ENCODE measurements at regions not wholly inside any gene's neighbourhood (a gene's known extent, or its start where the extent isn't known, plus 50 kb on each side); places are given as distances from the start of the nearest gene placed in this dataset.

GRCh38 chr14:40463886-40464285 lies 1031.7 kb upstream of the FBXO33 start:
- no peak for TF ChIP-seq CTCF (IDR thresholded peaks at IDR 0.05; ENCODE audit: unreplicated experiment)
- Mint-ChIP-seq H3K36me3 (ENCODE audit: insufficient read depth) (no peaks in the 10 kb centered on the region), H3K4me1 (ENCODE audit: low read depth) (no peaks in the 10 kb centered on the region), H3K9me3 (ENCODE audit: low read depth) (peaks cover 24% of the 10 kb centered on the region), H3K27me3 (no peaks in the 10 kb centered on the region), H3K27ac (no peak overlapping the region), H3K4me3 (ENCODE audit: low read depth) (no peak overlapping the region)
- DNase-seq (ENCODE audit: low spot score, unreplicated experiment) = no peak

- H3K27ac Mint-ChIP-seq = no peak overlapping the region
- no peaks in the 10 kb centered on the region for H3K27me3 Mint-ChIP-seq
- no peaks in the 10 kb centered on the region for H3K36me3 Mint-ChIP-seq (ENCODE audit: insufficient read depth)
- H3K9me3 Mint-ChIP-seq (ENCODE audit: low read depth) = no peaks in the 10 kb centered on the region
- H3K4me1 Mint-ChIP-seq (ENCODE audit: low read depth) = no peaks in the 10 kb centered on the region
- no peak for DNase-seq (ENCODE audit: low spot score, unreplicated experiment)
- H3K4me3 Mint-ChIP-seq (ENCODE audit: low read depth) = no peak overlapping the region
- TF ChIP-seq CTCF (IDR thresholded peaks at IDR 0.05; ENCODE audit: unreplicated experiment) = no peak
Measured at GRCh38 chr14:40452674-40453073, 1020.4 kb upstream of the FBXO33 start.

- H3K27me3 Mint-ChIP-seq = no peaks in the 10 kb centered on the region
- H3K36me3 Mint-ChIP-seq (ENCODE audit: insufficient read depth) = no peaks in the 10 kb centered on the region
- H3K4me3 Mint-ChIP-seq (ENCODE audit: low read depth) = no peak overlapping the region
- H3K4me1 Mint-ChIP-seq (ENCODE audit: low read depth) = no peaks in the 10 kb centered on the region
- no peak for TF ChIP-seq CTCF (IDR thresholded peaks at IDR 0.05; ENCODE audit: unreplicated experiment)
- DNase-seq (ENCODE audit: low spot score, unreplicated experiment) = no peak
- no peak overlapping the region for H3K27ac Mint-ChIP-seq
- no peaks in the 10 kb centered on the region for H3K9me3 Mint-ChIP-seq (ENCODE audit: low read depth)
Measured at GRCh38 chr14:40447017-40447416, 1014.8 kb upstream of the FBXO33 start.

- Mint-ChIP-seq H3K27ac (no peak overlapping the region), H3K4me1 (ENCODE audit: low read depth) (no peaks in the 10 kb centered on the region), H3K9me3 (ENCODE audit: low read depth) (no peaks in the 10 kb centered on the region), H3K4me3 (ENCODE audit: low read depth) (no peak overlapping the region), H3K27me3 (no peaks in the 10 kb centered on the region), H3K36me3 (ENCODE audit: insufficient read depth) (no peaks in the 10 kb centered on the region)
- no peak for TF ChIP-seq CTCF (IDR thresholded peaks at IDR 0.05; ENCODE audit: unreplicated experiment)
- DNase-seq (ENCODE audit: low spot score, unreplicated experiment) = no peak
Measured at GRCh38 chr14:40445020-40445419, 1012.8 kb upstream of the FBXO33 start.

- DNase-seq (ENCODE audit: low spot score, unreplicated experiment) = no peak
- Mint-ChIP-seq H3K4me1 (ENCODE audit: low read depth) (no peaks in the 10 kb centered on the region), H3K9me3 (ENCODE audit: low read depth) (no peaks in the 10 kb centered on the region), H3K27ac (no peak overlapping the region), H3K36me3 (ENCODE audit: insufficient read depth) (no peaks in the 10 kb centered on the region), H3K4me3 (ENCODE audit: low read depth) (no peak overlapping the region), H3K27me3 (no peaks in the 10 kb centered on the region)
- TF ChIP-seq CTCF (IDR thresholded peaks at IDR 0.05; ENCODE audit: unreplicated experiment) = no peak
Measured at GRCh38 chr14:40436551-40436950, 1004.3 kb upstream of the FBXO33 start.

Data from progenitor cell of endocrine pancreas (in vitro differentiated cells).